ENCODE measurements at regions not wholly inside any gene's neighbourhood (a gene's known extent, or its start where the extent isn't known, plus 50 kb on each side); places are given as distances from the start of the nearest gene placed in this dataset.

GRCh38 chr4:123110147-123110546 lies 187.8 kb upstream of the NUDT6 start:
- ChIA-PET POLR2A (no interaction called here), CTCF (interaction anchor here (1.2 kb wide), 1 partner anchor 17 kb away, joined by 3 read pairs; no protein-coding TSS in a partner anchor)
- intact Hi-C loops (cut with micrococcal nuclease), result no loop called here
- DNase-seq (ENCODE audit: unreplicated experiment), result no peak
- Mint-ChIP-seq H3K27me3 (ENCODE audit: insufficient read depth, unreplicated experiment) (no peaks in the 10 kb centered on the region), H3K4me3 (ENCODE audit: unreplicated experiment) (no peak overlapping the region), H3K4me1 (ENCODE audit: insufficient read depth, unreplicated experiment) (no peaks in the 10 kb centered on the region), H3K27ac (ENCODE audit: low read depth, unreplicated experiment) (no peak overlapping the region), H3K9me3 (ENCODE audit: unreplicated experiment) (no peaks in the 10 kb centered on the region), H3K36me3 (ENCODE audit: insufficient read depth, unreplicated experiment) (no peaks in the 10 kb centered on the region)
- no TSS peak for BruUV-seq (replicated peaks)
- no peak for TF ChIP-seq CTCF (IDR thresholded peaks at IDR 0.05; ENCODE audit: unreplicated experiment)

- H3K27me3 Mint-ChIP-seq (ENCODE audit: insufficient read depth, unreplicated experiment), result no peaks in the 10 kb centered on the region
- ChIA-PET CTCF (interaction anchor here (1.2 kb wide), 1 partner anchor 17 kb away, joined by 3 read pairs; no protein-coding TSS in a partner anchor), POLR2A (no interaction called here)
- no peaks in the 10 kb centered on the region for H3K4me1 Mint-ChIP-seq (ENCODE audit: insufficient read depth, unreplicated experiment)
- H3K9me3 Mint-ChIP-seq (ENCODE audit: unreplicated experiment), result no peaks in the 10 kb centered on the region
- no peak for TF ChIP-seq CTCF (IDR thresholded peaks at IDR 0.05; ENCODE audit: unreplicated experiment)
- H3K27ac Mint-ChIP-seq (ENCODE audit: low read depth, unreplicated experiment), result no peak overlapping the region
- no peak for DNase-seq (ENCODE audit: unreplicated experiment)
- no peaks in the 10 kb centered on the region for H3K36me3 Mint-ChIP-seq (ENCODE audit: insufficient read depth, unreplicated experiment)
- intact Hi-C loops (cut with micrococcal nuclease), result no loop called here
- no peak overlapping the region for H3K4me3 Mint-ChIP-seq (ENCODE audit: unreplicated experiment)
- BruUV-seq (replicated peaks), result no TSS peak
Observed at GRCh38 chr4:123110685-123111084, 188.3 kb upstream of the NUDT6 start.

- H3K36me3 Mint-ChIP-seq (ENCODE audit: insufficient read depth, unreplicated experiment), result no peaks in the 10 kb centered on the region
- TF ChIP-seq CTCF (IDR thresholded peaks at IDR 0.05; ENCODE audit: unreplicated experiment), result no peak
- BruUV-seq (replicated peaks), result no TSS peak
- no peaks in the 10 kb centered on the region for H3K9me3 Mint-ChIP-seq (ENCODE audit: unreplicated experiment)
- intact Hi-C loops (cut with micrococcal nuclease), result no loop called here
- H3K4me1 Mint-ChIP-seq (ENCODE audit: insufficient read depth, unreplicated experiment), result peaks cover 6% of the 10 kb centered on the region
- ChIA-PET POLR2A (no interaction called here), CTCF (interaction anchor here (0.6 to 2.8 kb wide), 6 partner anchors 8 to 1107 kb away, joined by 3 to 7 read pairs (median 4); no protein-coding TSS in a partner anchor)
- H3K27ac Mint-ChIP-seq (ENCODE audit: low read depth, unreplicated experiment), result no peak overlapping the region
- DNase-seq (ENCODE audit: unreplicated experiment), result no peak
- H3K4me3 Mint-ChIP-seq (ENCODE audit: unreplicated experiment), result no peak overlapping the region
- no peaks in the 10 kb centered on the region for H3K27me3 Mint-ChIP-seq (ENCODE audit: insufficient read depth, unreplicated experiment)
Observed at GRCh38 chr4:123113155-123113554, 190.8 kb upstream of the NUDT6 start.

- intact Hi-C loops (cut with micrococcal nuclease), result no loop called here
- POLR2A ChIA-PET, result interaction anchor here (0.6 kb wide), 1 partner anchor 535 kb away, joined by 3 read pairs; no protein-coding TSS in a partner anchor
- Mint-ChIP-seq H3K4me1 (ENCODE audit: insufficient read depth, unreplicated experiment) (peaks cover 6% of the 10 kb centered on the region), H3K27ac (ENCODE audit: low read depth, unreplicated experiment) (no peak overlapping the region), H3K4me3 (ENCODE audit: unreplicated experiment) (no peak overlapping the region), H3K9me3 (ENCODE audit: unreplicated experiment) (no peaks in the 10 kb centered on the region), H3K36me3 (ENCODE audit: insufficient read depth, unreplicated experiment) (no peaks in the 10 kb centered on the region), H3K27me3 (ENCODE audit: insufficient read depth, unreplicated experiment) (no peaks in the 10 kb centered on the region)
- no peak for TF ChIP-seq CTCF (IDR thresholded peaks at IDR 0.05; ENCODE audit: unreplicated experiment)
- CTCF ChIA-PET, result interaction anchor here (0.9 to 2.8 kb wide), 4 partner anchors 13 to 1106 kb away, joined by 3 to 7 read pairs (median 4); no protein-coding TSS in a partner anchor
- DNase-seq (ENCODE audit: unreplicated experiment), result no peak
- BruUV-seq (replicated peaks), result no TSS peak
Observed at GRCh38 chr4:123114084-123114914, 191.9 kb upstream of the NUDT6 start.

Measured in MCF 10A (cell line).